HEK293 (cell line): ENCODE measurements at regions not wholly inside any gene's neighbourhood (a gene's known extent, or its start where the extent isn't known, plus 50 kb on each side); places are given as distances from the start of the nearest gene placed in this dataset.

Experiments used
- CTCF ChIA-PET: fragments of 350-600 bp; formaldehyde crosslinking; extraction: SDS; loops from one replicate; lab custom pipeline; 2021; ENCODE audit warnings: antibody characterized with exemption; lab: Yijun Ruan, JAX
- POLR2A ChIA-PET: fragments of 300-600 bp; formaldehyde crosslinking; extraction: SDS; loops from one replicate; lab custom pipeline; 2020; ENCODE audit warnings: antibody characterized with exemption, inconsistent platforms; lab: Yijun Ruan, JAX
- H3K27ac ChIP-seq: fragments of 200-500 bp; sonication (Bioruptor generic); 2 replicates; pipeline ENCODE4 v1.5.1; 2014; ENCODE audit warnings: low read depth, low read length, control low read depth, inconsistent platforms; ENCODE audit errors: extremely low read depth
- H3K36me3 ChIP-seq, 2 experiments: fragments of 200-500 bp in 1 of 2; sonication (Bioruptor generic) in 1 of 2; 1 replicate in 1 of 2; 2 replicates in 1 of 2; pipeline ENCODE4 v1.5.1; 2014 to 2017; ENCODE audit warnings: inconsistent platforms in 2 of 2, low read length in 2 of 2; ENCODE audit not compliant: control insufficient read depth in 2 of 2, insufficient read depth in 1 of 2
- H3K4me1 ChIP-seq: fragments of 200-500 bp; sonication (Bioruptor generic); 2 replicates; pipeline ENCODE4 v1.5.1; 2014; ENCODE audit warnings: mild to moderate bottlenecking, low read length, inconsistent platforms; ENCODE audit not compliant: control insufficient read depth, insufficient read depth
- H3K4me3 ChIP-seq: 2 replicates; pipeline ENCODE4 v1.5.1; 2011; ENCODE audit warnings: low read depth, mild to moderate bottlenecking, control low read depth, low read length, moderate library complexity
- H3K9me3 ChIP-seq: fragments of 200-500 bp; sonication (Bioruptor generic); 2 replicates; pipeline ENCODE4 v1.5.1; 2014; ENCODE audit warnings: low read depth, low read length, inconsistent platforms; ENCODE audit not compliant: control insufficient read depth, insufficient read depth
- BCL11A ChIP-seq: fragments of 450-650 bp; formaldehyde crosslinking; IDR thresholded peaks from 2 replicates; pipeline ENCODE4 v1.5.1; 2016; ENCODE audit warnings: low read depth, missing biosample characterization, missing genetic modification characterization
- GLIS2 ChIP-seq: fragments of 450-650 bp; formaldehyde crosslinking; IDR thresholded peaks from 2 replicates; pipeline ENCODE4 v1.5.1; 2016; ENCODE audit warnings: missing biosample characterization, missing genetic modification characterization
- INSM2 ChIP-seq: fragments of 450-650 bp; formaldehyde crosslinking; IDR thresholded peaks from 2 replicates; pipeline ENCODE4 v1.5.1; 2016; ENCODE audit warnings: missing biosample characterization, missing genetic modification characterization
- KLF16 ChIP-seq: fragments of 450-650 bp; formaldehyde crosslinking; IDR thresholded peaks from 2 replicates; pipeline ENCODE4 v1.5.1; 2017; ENCODE audit warnings: missing biosample characterization, missing genetic modification characterization
- SALL2 ChIP-seq: fragments of 450-650 bp; formaldehyde crosslinking; IDR thresholded peaks from 2 replicates; pipeline ENCODE4 v1.5.0; 2017; ENCODE audit warnings: missing biosample characterization, mild to moderate bottlenecking, missing genetic modification characterization, borderline replicate concordance
- SCRT1 ChIP-seq: fragments of 450-650 bp; formaldehyde crosslinking; IDR thresholded peaks from 2 replicates; pipeline ENCODE4 v1.5.1; 2016; ENCODE audit warnings: missing biosample characterization, missing genetic modification characterization, borderline replicate concordance
- SP3 ChIP-seq: fragments of 450-650 bp; formaldehyde crosslinking; IDR thresholded peaks from 2 replicates; pipeline ENCODE4 v1.5.1; 2016; ENCODE audit warnings: missing biosample characterization, missing genetic modification characterization
- ZFP41 ChIP-seq: fragments of 450-650 bp; formaldehyde crosslinking; IDR thresholded peaks from 2 replicates; pipeline ENCODE4 v1.5.1; 2016; ENCODE audit warnings: missing biosample characterization, missing genetic modification characterization, borderline replicate concordance
- ZNF112 ChIP-seq: fragments of 450-650 bp; formaldehyde crosslinking; IDR thresholded peaks from 2 replicates; pipeline ENCODE4 v1.5.0; 2017; ENCODE audit warnings: missing biosample characterization, missing genetic modification characterization
- ZNF174 ChIP-seq: fragments of 450-650 bp; formaldehyde crosslinking; IDR thresholded peaks from 2 replicates; pipeline ENCODE4 v1.5.0; 2017; ENCODE audit warnings: missing biosample characterization, mild to moderate bottlenecking, missing genetic modification characterization
- ZNF266 ChIP-seq: fragments of 450-650 bp; formaldehyde crosslinking; IDR thresholded peaks from 2 replicates; pipeline ENCODE4 v1.5.1; 2016; ENCODE audit warnings: missing biosample characterization, missing genetic modification characterization, low read depth
- ZNF449 ChIP-seq: fragments of 450-650 bp; formaldehyde crosslinking; IDR thresholded peaks from 2 replicates; pipeline ENCODE4 v1.5.1; 2017; ENCODE audit warnings: missing biosample characterization, mild to moderate bottlenecking, missing genetic modification characterization, moderate library complexity
- ZNF48 ChIP-seq: fragments of 450-650 bp; formaldehyde crosslinking; IDR thresholded peaks from 2 replicates; pipeline ENCODE4 v1.5.1; 2016; ENCODE audit warnings: missing biosample characterization, missing genetic modification characterization
- ZNF530 ChIP-seq: fragments of 450-650 bp; formaldehyde crosslinking; IDR thresholded peaks from 2 replicates; pipeline ENCODE4 v1.5.1; 2016; ENCODE audit warnings: low read depth, missing biosample characterization, missing genetic modification characterization
- ZNF544 ChIP-seq: fragments of 450-650 bp; formaldehyde crosslinking; IDR thresholded peaks from 2 replicates; pipeline ENCODE4 v1.5.0; 2017; ENCODE audit warnings: missing biosample characterization, missing genetic modification characterization
- ZNF585B ChIP-seq: fragments of 450-650 bp; formaldehyde crosslinking; IDR thresholded peaks from 2 replicates; pipeline ENCODE4 v1.5.1; 2016; ENCODE audit warnings: missing biosample characterization, missing genetic modification characterization
- ZNF843 ChIP-seq: fragments of 450-650 bp; formaldehyde crosslinking; IDR thresholded peaks from 2 replicates; pipeline ENCODE4 v1.5.1; 2016; ENCODE audit warnings: missing biosample characterization, missing genetic modification characterization
- TF ChIP-seq, protein P1 (sequence below): fragments of 450-650 bp; formaldehyde crosslinking; IDR thresholded peaks from 2 replicates; pipeline ENCODE4; 2016; ENCODE audit warnings: missing biosample characterization, missing genetic modification characterization
- TF ChIP-seq, protein P2 (sequence below): fragments of 450-650 bp; formaldehyde crosslinking; IDR thresholded peaks from 2 replicates; pipeline ENCODE4 v1.5.1; 2017; ENCODE audit warnings: missing biosample characterization, missing genetic modification characterization
- TF ChIP-seq, protein P3 (sequence below): fragments of 450-650 bp; formaldehyde crosslinking; IDR thresholded peaks from 2 replicates; pipeline ENCODE4 v1.5.1; 2016; ENCODE audit warnings: missing biosample characterization, missing genetic modification characterization
- TF ChIP-seq, protein P4 (sequence below): fragments of 450-650 bp; formaldehyde crosslinking; IDR thresholded peaks from 2 replicates; pipeline ENCODE4 v1.5.1; 2016; ENCODE audit warnings: missing biosample characterization, missing genetic modification characterization

GRCh38 chr1:106727171-106727570 is 329.3 kb upstream of the PRMT6 start:
- no peak overlapping the region for H3K4me3 ChIP-seq
- TF ChIP-seq ZNF449: no peak
- no peak for TF ChIP-seq ZNF544 (tag by site-specific recombination)
- no peak for TF ChIP-seq ZNF843 (tag by site-specific recombination)
- no peak for TF ChIP-seq ZNF48
- TF ChIP-seq, protein P1, sequence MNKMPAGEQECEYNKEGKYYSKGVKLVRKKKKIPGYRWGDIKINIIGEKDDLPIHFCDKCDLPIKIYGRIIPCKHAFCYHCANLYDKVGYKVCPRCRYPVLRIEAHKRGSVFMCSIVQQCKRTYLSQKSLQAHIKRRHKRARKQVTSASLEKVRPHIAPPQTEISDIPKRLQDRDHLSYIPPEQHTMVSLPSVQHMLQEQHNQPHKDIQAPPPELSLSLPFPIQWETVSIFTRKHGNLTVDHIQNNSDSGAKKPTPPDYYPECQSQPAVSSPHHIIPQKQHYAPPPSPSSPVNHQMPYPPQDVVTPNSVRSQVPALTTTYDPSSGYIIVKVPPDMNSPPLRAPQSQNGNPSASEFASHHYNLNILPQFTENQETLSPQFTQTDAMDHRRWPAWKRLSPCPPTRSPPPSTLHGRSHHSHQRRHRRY: no peak
- no peak for TF ChIP-seq SALL2
- TF ChIP-seq ZNF585B: no peak
- TF ChIP-seq KLF16 (tag by site-specific recombination): no peak
- TF ChIP-seq, protein P2, sequence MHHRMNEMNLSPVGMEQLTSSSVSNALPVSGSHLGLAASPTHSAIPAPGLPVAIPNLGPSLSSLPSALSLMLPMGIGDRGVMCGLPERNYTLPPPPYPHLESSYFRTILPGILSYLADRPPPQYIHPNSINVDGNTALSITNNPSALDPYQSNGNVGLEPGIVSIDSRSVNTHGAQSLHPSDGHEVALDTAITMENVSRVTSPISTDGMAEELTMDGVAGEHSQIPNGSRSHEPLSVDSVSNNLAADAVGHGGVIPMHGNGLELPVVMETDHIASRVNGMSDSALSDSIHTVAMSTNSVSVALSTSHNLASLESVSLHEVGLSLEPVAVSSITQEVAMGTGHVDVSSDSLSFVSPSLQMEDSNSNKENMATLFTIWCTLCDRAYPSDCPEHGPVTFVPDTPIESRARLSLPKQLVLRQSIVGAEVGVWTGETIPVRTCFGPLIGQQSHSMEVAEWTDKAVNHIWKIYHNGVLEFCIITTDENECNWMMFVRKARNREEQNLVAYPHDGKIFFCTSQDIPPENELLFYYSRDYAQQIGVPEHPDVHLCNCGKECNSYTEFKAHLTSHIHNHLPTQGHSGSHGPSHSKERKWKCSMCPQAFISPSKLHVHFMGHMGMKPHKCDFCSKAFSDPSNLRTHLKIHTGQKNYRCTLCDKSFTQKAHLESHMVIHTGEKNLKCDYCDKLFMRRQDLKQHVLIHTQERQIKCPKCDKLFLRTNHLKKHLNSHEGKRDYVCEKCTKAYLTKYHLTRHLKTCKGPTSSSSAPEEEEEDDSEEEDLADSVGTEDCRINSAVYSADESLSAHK (tag by site-specific recombination): no peak
- no peak for TF ChIP-seq ZNF266 (tag by site-specific recombination)
- no peak overlapping the region for H3K27ac ChIP-seq
- no peaks in the 10 kb centered on the region for H3K9me3 ChIP-seq
- ChIA-PET POLR2A (no interaction called here), CTCF (no interaction called here)
- no peaks in the 10 kb centered on the region for H3K36me3 ChIP-seq
- no peaks in the 10 kb centered on the region for H3K4me1 ChIP-seq

GRCh38 chr1:106746448-106747085 is 309.9 kb upstream of the PRMT6 start:
- Histone ChIP-seq H3K4me1 (no peaks in the 10 kb centered on the region), H3K27ac (no peak overlapping the region), H3K36me3 (no peaks in the 10 kb centered on the region), H3K4me3 (no peak overlapping the region), H3K9me3 (no peaks in the 10 kb centered on the region)
- ChIA-PET POLR2A (no interaction called here), CTCF (no interaction called here)
- TF ChIP-seq SCRT1: no peak
- no peak for TF ChIP-seq INSM2 (tag by site-specific recombination)
- TF ChIP-seq, protein P3, sequence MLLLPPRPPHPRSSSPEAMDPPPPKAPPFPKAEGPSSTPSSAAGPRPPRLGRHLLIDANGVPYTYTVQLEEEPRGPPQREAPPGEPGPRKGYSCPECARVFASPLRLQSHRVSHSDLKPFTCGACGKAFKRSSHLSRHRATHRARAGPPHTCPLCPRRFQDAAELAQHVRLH: no peak
- no peak for TF ChIP-seq ZFP41 (tag by site-specific recombination)

DNA sequence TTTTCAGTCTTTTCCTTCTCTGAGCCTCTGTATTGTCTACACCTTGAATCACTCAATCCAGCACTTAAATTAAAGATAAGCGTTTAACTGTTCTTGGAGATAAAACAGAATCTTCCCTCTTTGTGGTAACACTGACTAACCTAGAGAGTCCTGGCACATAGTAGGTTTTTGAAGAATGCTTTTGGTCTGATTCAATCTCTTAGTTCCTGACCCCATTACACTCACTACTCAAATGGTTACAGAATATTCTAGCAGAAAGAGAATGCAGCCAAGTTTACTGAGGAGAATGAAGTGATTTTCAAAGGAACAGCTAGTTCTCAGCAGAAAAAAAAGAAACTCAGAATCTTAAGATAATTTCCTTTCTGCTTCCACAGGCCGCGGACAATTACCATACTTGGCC is 309.2 kb upstream of the PRMT6 start:
- POLR2A ChIA-PET: no interaction called here
- TF ChIP-seq ZNF174 (tag by site-specific recombination): no peak
- TF ChIP-seq INSM2 (tag by site-specific recombination): no peak
- no peak for TF ChIP-seq GLIS2 (tag by site-specific recombination)
- no peak for TF ChIP-seq ZNF530 (tag by site-specific recombination)
- TF ChIP-seq, protein P4, sequence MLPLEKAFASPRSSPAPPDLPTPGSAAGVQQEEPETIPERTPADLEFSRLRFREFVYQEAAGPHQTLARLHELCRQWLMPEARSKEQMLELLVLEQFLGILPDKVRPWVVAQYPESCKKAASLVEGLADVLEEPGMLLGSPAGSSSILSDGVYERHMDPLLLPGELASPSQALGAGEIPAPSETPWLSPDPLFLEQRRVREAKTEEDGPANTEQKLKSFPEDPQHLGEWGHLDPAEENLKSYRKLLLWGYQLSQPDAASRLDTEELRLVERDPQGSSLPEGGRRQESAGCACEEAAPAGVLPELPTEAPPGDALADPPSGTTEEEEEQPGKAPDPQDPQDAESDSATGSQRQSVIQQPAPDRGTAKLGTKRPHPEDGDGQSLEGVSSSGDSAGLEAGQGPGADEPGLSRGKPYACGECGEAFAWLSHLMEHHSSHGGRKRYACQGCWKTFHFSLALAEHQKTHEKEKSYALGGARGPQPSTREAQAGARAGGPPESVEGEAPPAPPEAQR: no peak
- no peak for TF ChIP-seq SP3 (tag by site-specific recombination)
- TF ChIP-seq ZNF112: no peak
- no peak for TF ChIP-seq BCL11A (tag by site-specific recombination)

More for the DNA sequence above, 309.2 kb upstream of the PRMT6 start:
- Histone ChIP-seq H3K27ac (no peak overlapping the region), H3K4me1 (no peaks in the 10 kb centered on the region), H3K9me3 (no peaks in the 10 kb centered on the region), H3K4me3 (no peak overlapping the region), H3K36me3 (no peaks in the 10 kb centered on the region)
- CTCF ChIA-PET: no interaction called here
